Stimulated activated CD8-positive, alpha-beta memory T cell treated with anti-CD3 and anti-CD28 coated beads, Interleukin-15, amount 100 ng/mL, for 48 hours (primary cell): ENCODE measurements at regions not wholly inside any gene's neighbourhood (a gene's known extent, or its start where the extent isn't known, plus 50 kb on each side); places are given as distances from the start of the nearest gene placed in this dataset.
"Not testable (repeated sequence)": the region's sequence is repeated elsewhere in the genome, so short reads cannot be mapped to it uniquely, and the experiment has no call there.

Experiments used
- DNase-seq, 2 donors: peaks; one replicate each; pipeline ENCODE4 v3.0.0-alpha.2; 2020; ENCODE audit warnings: low read depth in 2 of 2

GRCh38 chr16:32847379-32847778 is 171.4 kb upstream of the TP53TG3 start:
- DNase-seq = not testable (repeated sequence)

GRCh38 chr16:32845572-32845971 is 169.6 kb upstream of the TP53TG3 start:
- not testable (repeated sequence) for DNase-seq

- DNase-seq = not testable (repeated sequence)
Measured at GRCh38 chr16:32842844-32843243, 166.9 kb upstream of the TP53TG3 start.

- DNase-seq = not testable (repeated sequence)
Measured at GRCh38 chr16:32807280-32807679, 131.3 kb upstream of the TP53TG3 start.

- DNase-seq = not testable (repeated sequence)
Measured at GRCh38 chr16:32805639-32806038, 129.7 kb upstream of the TP53TG3 start.
